GM12872 (cell line): ENCODE measurements at regions not wholly inside any gene's neighbourhood (a gene's known extent, or its start where the extent isn't known, plus 50 kb on each side); places are given as distances from the start of the nearest gene placed in this dataset.

Experiments used
- CTCF ChIP-seq: IDR thresholded peaks from 3 replicates; pipeline ENCODE4 v1.5.1; 2011; ENCODE audit warnings: low read depth, mild to moderate bottlenecking, low read length, moderate library complexity; ENCODE audit not compliant: insufficient read depth

DNA sequence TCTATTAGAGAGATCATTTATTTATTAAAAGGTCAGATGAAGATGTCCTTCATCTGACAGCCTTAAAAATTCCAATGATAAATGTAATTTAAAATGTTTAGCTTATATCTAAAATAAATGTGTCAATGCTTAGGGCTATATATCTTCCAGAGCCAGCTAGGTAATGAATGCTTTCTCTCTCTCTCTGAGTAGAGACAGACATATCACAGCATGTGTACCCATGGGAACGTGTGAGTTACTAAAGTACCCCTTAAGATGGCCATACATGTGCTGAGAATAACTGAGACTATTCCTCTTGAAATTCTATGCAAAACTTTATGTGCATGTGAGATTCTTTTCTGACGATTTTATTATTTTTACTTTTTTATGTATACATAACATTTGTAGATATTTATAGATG is 420.9 kb upstream of the ST6GAL2 start:
- no peak for TF ChIP-seq CTCF

- TF ChIP-seq CTCF = no peak
These were observed 422.9 kb upstream of the ST6GAL2 start for GRCh38 chr2:107308835-107309234.

DNA sequence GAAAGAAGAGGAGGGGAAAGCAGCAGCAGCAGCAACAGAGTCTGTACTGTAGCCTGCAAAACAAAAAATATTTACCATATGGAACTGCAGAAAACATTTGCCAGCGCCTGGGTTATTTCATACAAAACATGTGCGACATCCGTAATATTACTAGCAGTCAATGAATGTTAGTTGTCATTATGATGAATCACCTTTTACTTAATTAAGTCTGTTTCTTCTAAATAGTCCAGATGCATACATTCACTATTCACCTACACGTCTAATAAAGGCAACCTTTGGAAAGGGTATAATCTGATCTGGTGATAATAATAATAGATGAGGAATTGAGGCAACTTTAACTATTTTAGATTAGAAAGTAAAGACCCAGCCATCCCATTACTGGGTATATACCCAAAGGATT is 426.3 kb upstream of the ST6GAL2 start:
- TF ChIP-seq CTCF = no peak

GRCh38 chr2:107313316-107313715 is 427.3 kb upstream of the ST6GAL2 start:
- TF ChIP-seq CTCF = no peak

- no peak for TF ChIP-seq CTCF
These were observed 434.9 kb upstream of the ST6GAL2 start for GRCh38 chr2:107320881-107321280.

GRCh38 chr2:107322416-107322815 is 436.4 kb upstream of the ST6GAL2 start:
- TF ChIP-seq CTCF = no peak

DNA sequence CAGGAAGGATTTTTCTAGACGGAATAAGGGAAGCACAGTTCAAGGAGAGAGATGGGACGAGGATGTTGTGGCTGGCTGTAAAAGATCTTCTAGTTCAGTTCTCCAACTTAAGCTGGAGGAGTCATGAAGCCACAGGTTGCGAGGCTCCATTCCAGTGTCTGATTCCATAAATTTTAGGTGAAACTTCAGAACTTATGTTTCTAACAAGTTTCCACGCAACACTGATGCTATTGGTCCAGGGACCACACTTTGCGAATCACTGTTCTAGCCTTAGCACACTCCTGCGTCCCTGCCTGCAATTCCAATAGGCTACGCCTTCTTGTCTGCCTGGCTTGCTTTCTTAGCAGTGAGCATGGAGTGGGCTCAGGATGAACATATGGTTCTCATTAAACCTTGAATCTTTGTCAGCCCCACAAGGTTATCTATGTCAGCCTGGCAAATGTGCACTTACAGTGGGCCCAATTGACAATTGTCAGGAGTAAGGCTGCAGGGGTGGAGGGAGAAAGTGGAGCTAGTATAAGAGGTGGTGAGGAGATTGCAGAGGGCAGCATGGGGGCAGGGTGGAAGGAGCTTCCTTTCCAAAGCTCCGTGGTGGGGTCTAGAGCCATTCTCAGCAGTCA is 438.1 kb upstream of the ST6GAL2 start:
- no peak for TF ChIP-seq CTCF
